GM19351 (cell line): ENCODE measurements at regions not wholly inside any gene's neighbourhood (a gene's known extent, or its start where the extent isn't known, plus 50 kb on each side); places are given as distances from the start of the nearest gene placed in this dataset.

Source experiments
- ATAC-seq: cut with Tn5 transposase; IDR thresholded peaks from one replicate; pipeline ENCODE4 v1.9.1; 2021; ENCODE audit warnings: mild to moderate bottlenecking, moderate library complexity; ENCODE audit not compliant: unreplicated experiment

- no peak for ATAC-seq
These were observed 410.4 kb upstream of the RORA start for GRCh38 chr15:61639491-61639890.

GRCh38 chr15:61634837-61635236 lies 405.7 kb upstream of the RORA start:
- no peak for ATAC-seq

GRCh38 chr15:61633951-61634350 lies 404.8 kb upstream of the RORA start:
- ATAC-seq, result no peak

GRCh38 chr15:61629269-61629668 lies 400.2 kb upstream of the RORA start:
- ATAC-seq, result no peak

- ATAC-seq, result no peak
These were observed 395.8 kb upstream of the RORA start for GRCh38 chr15:61624950-61625349.

- ATAC-seq, result no peak
These were observed 394.6 kb upstream of the RORA start for GRCh38 chr15:61623746-61624145.

GRCh38 chr15:61621865-61622264 lies 392.8 kb upstream of the RORA start:
- no peak for ATAC-seq

- no peak for ATAC-seq
These were observed 392.0 kb upstream of the RORA start for GRCh38 chr15:61621146-61621545.

GRCh38 chr15:61620151-61620550 lies 391.0 kb upstream of the RORA start:
- no peak for ATAC-seq

- ATAC-seq, result no peak
These were observed 384.6 kb upstream of the RORA start for GRCh38 chr15:61613729-61614128.

- no peak for ATAC-seq
These were observed 384.0 kb upstream of the RORA start for GRCh38 chr15:61613138-61613537.

- no peak for ATAC-seq
These were observed 383.0 kb upstream of the RORA start for GRCh38 chr15:61612111-61612510.

- ATAC-seq, result no peak
These were observed 376.2 kb upstream of the RORA start for GRCh38 chr15:61605343-61605742.

GRCh38 chr15:61598655-61599054 lies 369.6 kb upstream of the RORA start:
- no peak for ATAC-seq

GRCh38 chr15:61584410-61584809 lies 355.3 kb upstream of the RORA start:
- ATAC-seq, result no peak

GRCh38 chr15:61582092-61582491 lies 353.0 kb upstream of the RORA start:
- no peak for ATAC-seq

GRCh38 chr15:61575597-61575996 lies 346.5 kb upstream of the RORA start:
- no peak for ATAC-seq

- ATAC-seq, result no peak
These were observed 341.9 kb upstream of the RORA start for GRCh38 chr15:61571026-61571425.

- ATAC-seq, result no peak
These were observed 335.7 kb upstream of the RORA start for GRCh38 chr15:61564785-61565184.

- no peak for ATAC-seq
These were observed 329.4 kb upstream of the RORA start for GRCh38 chr15:61558172-61559136.

- no peak for ATAC-seq
These were observed 327.0 kb upstream of the RORA start for GRCh38 chr15:61556037-61556648.

GRCh38 chr15:61549727-61550126 lies 320.6 kb upstream of the RORA start:
- ATAC-seq, result no peak
